ENCODE measurements at regions not wholly inside any gene's neighbourhood (a gene's known extent, or its start where the extent isn't known, plus 50 kb on each side); places are given as distances from the start of the nearest gene placed in this dataset.

GRCh38 chr2:21310493-21310892, 186.7 kb downstream of the TDRD15 start:
- TF ChIP-seq CTCF (IDR thresholded peaks at IDR 0.05; ENCODE audit: low read depth, low read length): no peak
- no peak overlapping the region for H3K4me3 ChIP-seq (ENCODE audit: low read depth, low read length)

- no peak overlapping the region for H3K4me3 ChIP-seq (ENCODE audit: low read depth, low read length)
- TF ChIP-seq CTCF (IDR thresholded peaks at IDR 0.05; ENCODE audit: low read depth, low read length): no peak
Measured at GRCh38 chr2:21314322-21314835, 190.6 kb downstream of the TDRD15 start.

GRCh38 chr2:21317131-21317530, 193.4 kb downstream of the TDRD15 start:
- peak; percentile 39 for TF ChIP-seq CTCF (IDR thresholded peaks at IDR 0.05; ENCODE audit: low read depth, low read length)

GRCh38 chr2:21318263-21318662, 194.5 kb downstream of the TDRD15 start:
- no peak for TF ChIP-seq CTCF (IDR thresholded peaks at IDR 0.05; ENCODE audit: low read depth, low read length)
- H3K4me3 ChIP-seq (ENCODE audit: low read depth, low read length): no peak overlapping the region

More at GRCh38 chr2:21317131-21317530, 193.4 kb downstream of the TDRD15 start:
- H3K4me3 ChIP-seq (ENCODE audit: low read depth, low read length): no peak overlapping the region

GRCh38 chr2:21326152-21326551, 202.4 kb downstream of the TDRD15 start:
- no peak overlapping the region for H3K4me3 ChIP-seq (ENCODE audit: low read depth, low read length)

GRCh38 chr2:21328177-21328576, 204.4 kb downstream of the TDRD15 start:
- H3K4me3 ChIP-seq (ENCODE audit: low read depth, low read length): no peak overlapping the region
- no peak for TF ChIP-seq CTCF (IDR thresholded peaks at IDR 0.05; ENCODE audit: low read depth, low read length)

More at GRCh38 chr2:21326152-21326551, 202.4 kb downstream of the TDRD15 start:
- TF ChIP-seq CTCF (IDR thresholded peaks at IDR 0.05; ENCODE audit: low read depth, low read length): 0 out of 2 replicates have a peak, but pooled peaks have one; percentile 10

GRCh38 chr2:21330786-21331391, 207.1 kb downstream of the TDRD15 start:
- no peak for TF ChIP-seq CTCF (IDR thresholded peaks at IDR 0.05; ENCODE audit: low read depth, low read length)
- no peak overlapping the region for H3K4me3 ChIP-seq (ENCODE audit: low read depth, low read length)
